HG03432 (cell line): ENCODE measurements at regions not wholly inside any gene's neighbourhood (a gene's known extent, or its start where the extent isn't known, plus 50 kb on each side); places are given as distances from the start of the nearest gene placed in this dataset.
"Not testable (repeated sequence)": the region's sequence is repeated elsewhere in the genome, so short reads cannot be mapped to it uniquely, and the experiment has no call there.

Source experiments
- ATAC-seq: cut with Tn5 transposase; IDR thresholded peaks from one replicate; pipeline ENCODE4 v1.9.1; 2021; ENCODE audit warnings: mild to moderate bottlenecking, moderate library complexity; ENCODE audit not compliant: unreplicated experiment

DNA sequence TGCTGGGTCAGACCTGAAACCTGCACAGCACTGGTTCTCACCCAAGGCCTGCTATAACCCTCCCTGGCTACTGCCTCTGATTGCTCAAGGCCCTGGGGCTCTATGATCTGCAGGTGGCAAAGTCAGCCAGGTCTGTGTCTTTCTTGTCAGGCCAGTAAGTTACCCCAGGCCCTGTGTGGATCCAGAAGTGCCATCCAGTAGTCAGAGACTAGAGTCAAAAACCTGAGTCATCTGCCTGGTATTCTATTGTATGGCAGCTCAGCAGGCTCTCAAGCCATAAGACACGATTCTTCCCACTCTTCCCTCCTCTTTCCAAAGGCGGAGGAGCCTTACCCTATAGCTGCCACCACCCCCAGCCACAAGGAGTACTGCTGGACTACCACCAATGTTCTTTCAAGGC is 593.0 kb downstream of the FRK start:
- ATAC-seq = no peak

DNA sequence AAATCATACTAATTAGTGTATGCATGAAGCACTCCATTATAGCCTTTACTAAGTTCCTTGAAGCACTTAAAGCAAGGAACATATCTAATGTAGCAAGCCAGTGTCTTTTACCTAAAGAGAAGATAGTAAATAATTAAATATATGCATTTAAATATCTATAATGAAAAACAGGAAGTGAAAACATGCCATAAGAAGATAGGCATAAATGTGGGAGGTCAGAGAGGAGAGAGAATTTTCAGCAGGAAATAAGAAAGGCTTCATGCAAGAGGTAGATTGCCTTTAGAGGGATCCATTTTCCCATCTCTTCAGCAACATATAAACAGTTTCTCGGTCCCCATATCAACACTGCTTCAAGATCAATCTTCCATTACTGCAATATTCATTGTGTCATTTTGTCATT is 599.8 kb downstream of the FRK start:
- ATAC-seq = no peak

DNA sequence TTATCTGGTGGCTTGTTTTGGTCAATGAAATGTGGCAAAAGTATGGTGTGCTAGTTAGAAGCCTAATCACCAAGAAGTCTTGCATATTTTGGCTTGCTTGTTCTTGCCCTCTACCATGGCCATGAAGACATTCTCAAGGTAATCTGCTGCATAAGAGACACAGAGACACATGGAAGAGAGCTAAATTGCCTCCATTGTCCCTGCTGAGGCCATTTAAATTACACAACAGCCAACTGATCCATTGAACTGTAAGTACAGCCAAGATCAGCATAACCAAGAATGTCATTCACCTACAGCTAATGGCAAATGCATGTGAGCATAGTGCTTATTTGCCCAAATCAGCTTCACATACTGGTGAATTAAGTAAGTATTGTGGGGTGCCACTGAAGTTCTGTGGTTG is 603.8 kb downstream of the FRK start:
- no peak for ATAC-seq

DNA sequence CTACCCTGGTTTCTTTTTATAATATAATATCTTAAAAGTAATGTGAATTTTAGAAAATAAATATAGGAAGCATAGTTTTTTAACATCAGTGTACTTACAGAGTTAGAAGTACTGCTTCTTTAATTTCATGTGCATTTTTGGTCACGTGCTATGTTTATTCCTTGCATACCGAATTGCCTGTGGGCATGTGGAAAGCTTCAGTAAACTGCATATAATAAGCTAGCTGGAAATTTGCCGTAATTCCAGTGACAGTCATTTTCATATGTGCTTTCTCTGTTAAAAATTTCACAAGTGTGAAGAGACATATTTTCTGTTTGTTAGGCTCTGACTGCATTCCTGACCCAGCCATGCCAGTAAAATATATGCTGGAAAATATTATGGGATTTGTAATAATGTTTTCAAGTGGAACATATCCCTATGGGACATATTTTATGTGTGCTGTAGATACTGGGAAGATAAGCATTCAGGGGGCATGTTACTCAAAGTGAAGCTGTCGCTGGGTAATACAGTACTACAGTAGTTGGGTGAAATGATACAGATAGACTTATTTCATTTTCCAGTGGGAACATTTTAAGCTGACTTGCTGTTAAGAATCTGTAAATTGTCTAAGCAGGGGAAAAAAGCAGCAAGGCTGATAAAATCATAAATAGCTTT is 616.7 kb downstream of the FRK start:
- ATAC-seq = no peak

DNA sequence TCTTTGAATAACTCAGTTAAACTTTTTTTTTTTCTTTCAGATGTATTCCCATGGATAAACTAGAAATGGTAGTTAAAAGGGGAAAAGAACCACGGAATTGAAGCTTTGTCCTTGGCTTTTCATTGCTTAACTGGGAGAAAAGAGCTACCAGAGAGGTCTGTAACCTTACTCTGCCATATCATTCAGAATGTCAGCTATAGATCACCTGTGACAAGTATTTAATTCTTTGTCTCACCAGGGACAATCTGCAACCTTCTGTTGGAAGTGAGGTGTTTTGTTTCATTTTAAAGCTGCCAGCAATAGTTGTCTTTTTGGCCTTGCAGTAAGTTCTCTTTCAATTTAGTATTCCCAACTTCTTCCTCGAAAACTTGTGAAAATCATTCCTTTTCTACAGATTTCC is 618.4 kb downstream of the FRK start:
- ATAC-seq = no peak

DNA sequence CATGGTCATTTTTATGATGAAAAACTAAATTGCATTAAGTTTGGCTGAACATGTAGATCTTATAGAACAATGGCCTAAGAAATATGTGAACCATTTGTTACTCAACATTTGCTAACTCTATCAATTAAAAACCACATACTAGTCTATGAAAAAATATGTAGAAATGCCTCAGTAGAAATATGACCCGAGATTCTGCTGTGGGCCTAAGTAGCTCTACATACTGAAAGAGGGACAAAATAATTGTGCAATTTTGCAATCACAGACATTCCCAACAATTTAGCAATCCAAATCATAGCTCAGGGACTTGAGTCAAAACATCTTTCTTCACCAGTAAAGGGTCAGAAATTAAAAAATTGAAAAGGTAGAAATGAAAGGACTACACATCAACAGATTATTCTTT is 619.0 kb downstream of the FRK start:
- no peak for ATAC-seq

DNA sequence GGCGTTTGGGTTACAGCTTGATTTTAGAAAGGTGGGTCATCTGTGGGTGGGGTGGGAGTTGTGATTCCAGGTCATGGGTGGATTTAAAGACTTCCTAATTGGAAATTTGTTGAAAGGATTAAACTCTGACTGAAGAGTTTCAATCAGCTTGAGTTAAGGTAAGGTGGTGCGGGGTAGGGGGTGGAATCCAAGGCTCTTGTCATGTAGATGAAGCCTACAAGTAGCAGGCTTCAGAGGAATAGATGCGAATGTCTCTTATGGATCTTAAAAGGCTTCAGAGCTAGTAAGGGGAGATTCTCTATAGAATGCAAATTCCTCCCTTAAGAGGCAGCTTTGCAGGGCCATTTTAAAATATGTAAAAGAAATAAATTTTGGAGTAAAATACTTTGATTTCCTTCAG is 645.3 kb downstream of the FRK start:
- ATAC-seq = no peak

DNA sequence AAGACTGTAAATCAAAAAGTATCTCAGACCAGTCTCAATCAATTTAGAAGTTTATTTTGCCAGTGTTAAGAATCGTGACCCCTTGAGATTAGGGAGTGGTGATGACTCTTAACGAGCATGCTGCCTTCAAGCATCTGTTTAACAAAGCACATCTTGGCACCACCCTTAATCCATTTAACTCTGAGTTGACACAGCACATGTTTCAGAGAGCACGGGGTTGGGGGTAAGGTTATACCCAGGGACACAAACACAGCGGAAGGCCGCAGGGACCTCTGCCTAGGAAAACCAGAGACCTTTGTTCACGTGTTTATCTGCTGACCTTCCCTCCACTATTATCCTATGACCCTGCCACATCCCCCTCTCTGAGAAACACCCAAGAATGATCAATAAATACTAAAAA is 645.8 kb downstream of the FRK start:
- not testable (repeated sequence) for ATAC-seq

DNA sequence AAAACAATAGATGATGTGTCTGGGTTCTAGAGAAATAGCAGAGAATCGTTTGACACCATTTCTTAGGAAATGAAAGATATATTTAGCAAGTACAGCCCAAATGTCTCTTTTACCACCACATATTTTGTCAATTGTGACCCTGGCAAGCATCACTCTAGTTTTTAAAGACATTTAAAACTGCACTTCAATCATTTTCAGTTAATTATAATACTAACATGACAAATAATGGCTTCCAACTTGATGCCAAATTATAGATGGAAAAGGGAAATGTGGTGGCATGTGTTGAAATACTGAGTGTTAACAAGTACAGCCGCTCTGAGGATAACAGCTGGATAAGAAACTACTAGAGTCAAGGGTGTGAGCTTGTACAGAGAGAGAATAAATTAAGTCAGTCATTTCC is 648.9 kb downstream of the FRK start:
- no peak for ATAC-seq

DNA sequence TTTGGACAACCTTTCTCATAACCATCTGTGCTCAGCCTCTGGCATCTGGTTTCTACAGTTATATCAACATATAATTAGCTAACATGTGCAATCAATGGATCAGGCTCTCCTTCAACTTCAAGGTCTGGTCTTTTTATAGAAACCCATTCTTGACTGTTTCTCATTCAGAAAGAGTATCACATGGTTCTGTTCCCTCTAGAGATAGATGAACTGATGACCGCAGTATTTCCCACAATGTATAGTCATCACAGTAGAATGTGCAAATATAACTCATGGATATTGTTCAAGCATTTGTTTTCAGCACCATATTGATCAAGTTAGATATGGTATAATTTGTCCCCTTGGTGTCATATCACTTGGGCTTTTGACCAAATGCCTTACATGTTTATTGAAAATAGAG is 656.2 kb downstream of the FRK start:
- no peak for ATAC-seq

DNA sequence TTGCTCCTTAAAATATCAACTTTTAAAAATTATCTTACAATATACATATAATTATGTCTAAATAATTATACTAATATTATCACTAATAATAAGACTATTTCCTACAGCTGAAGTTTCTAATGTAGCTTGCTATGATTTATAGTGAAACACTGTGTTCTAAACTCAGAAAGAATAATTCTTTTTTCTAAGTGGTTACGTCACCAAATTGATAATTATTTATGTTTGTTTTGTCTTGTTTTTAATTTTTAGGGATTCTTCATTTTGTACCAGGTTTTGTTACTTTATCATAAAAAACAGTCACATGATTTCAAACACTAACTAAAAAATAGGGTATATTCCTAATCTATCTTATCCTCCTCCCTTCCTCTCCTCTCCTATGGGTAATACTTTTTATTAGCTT is 662.1 kb downstream of the FRK start:
- no peak for ATAC-seq

DNA sequence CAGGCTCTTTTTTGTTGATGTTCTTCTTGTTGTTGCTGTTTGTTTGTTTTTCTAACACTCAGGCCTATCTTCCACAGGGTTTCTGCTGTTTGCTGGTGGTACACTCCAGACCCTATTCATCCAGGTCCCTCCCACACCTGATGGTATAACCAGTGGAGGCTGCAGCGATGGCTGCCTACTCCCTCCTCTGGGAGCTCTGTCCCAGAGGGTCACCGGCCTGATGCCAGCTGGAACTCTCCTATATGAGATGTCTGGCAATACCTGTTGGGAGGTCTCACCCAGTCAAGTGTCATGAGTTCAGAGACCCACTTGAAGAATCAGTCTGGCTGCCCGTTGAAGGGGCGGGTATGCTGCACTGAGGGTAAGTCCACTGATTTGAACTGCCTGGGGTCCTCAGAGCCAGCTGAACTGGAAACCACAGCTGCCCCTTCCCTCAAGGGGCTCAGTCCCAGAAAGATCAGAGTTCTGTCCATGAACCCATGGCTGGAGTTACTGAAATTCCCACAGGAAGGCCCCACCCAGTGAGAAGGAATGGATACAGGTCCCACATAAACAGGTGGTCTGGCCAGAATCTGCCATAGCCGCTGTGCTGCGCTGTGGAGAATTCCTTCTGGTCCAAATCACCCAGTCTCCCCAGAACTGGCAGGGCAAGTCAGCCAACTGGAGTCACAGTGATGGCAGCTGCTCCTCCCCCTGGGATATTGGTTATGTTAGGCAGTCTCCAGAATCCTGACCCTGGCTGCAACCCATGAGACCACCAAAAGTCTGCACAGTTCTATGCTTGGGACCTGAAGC is 664.4 kb downstream of the FRK start:
- ATAC-seq = no peak

DNA sequence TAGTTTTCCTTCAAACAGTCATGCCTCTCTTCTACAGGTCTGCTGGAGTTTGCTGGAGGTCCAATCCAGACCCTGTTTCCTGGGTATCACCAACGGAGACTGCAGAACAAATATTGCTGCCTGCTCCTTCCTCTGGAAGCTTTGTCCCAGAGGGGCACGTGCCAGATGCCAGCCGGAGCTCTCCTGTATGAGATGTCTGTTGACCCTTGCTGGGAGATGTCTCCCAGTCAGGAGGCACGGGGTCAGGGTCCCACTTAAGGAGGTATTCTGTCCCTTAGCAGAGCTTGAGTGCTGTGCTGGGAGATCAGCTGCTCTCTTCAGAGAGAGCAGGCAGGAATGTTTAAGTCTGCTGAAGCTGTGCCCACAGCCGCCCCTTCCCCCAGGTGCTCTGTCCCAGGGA is 666.9 kb downstream of the FRK start:
- ATAC-seq = no peak

DNA sequence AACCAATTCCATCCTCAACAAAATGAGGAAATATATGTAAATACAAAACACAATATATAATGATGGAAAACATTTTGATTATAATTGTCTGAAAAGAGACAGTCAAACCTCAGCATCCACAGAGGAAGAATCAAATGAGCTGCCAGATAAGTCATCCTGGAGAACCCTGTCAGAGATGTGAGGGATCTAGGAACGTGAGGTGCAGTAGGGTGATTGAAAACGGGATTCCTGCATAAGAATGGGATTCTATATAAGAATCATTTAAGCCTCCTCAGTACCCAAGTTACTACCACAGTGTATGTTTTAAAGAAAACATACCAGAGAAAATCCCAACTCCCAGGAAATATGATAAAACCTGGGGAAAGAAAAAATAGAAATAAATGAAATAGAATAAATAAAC is 690.5 kb downstream of the FRK start:
- no peak for ATAC-seq

DNA sequence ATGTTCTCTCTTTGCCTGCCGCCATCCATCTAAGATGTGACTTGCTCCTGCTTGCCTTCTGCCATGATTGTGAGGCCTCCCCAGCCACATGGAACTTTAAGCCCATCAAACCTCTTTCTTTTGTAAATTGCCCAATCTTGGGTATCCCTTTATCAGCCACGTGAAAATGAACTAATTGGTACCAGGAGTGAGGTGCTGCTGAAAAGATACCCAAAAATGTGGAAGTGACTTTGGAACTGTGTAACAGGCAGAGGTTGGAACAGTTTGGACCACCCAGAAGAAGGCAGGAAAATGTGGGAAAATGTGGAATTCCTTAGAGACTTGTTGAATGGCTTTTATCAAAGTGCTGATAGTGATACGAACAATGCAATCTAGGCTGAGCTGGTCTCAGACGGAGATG is 694.9 kb downstream of the FRK start:
- ATAC-seq = no peak

DNA sequence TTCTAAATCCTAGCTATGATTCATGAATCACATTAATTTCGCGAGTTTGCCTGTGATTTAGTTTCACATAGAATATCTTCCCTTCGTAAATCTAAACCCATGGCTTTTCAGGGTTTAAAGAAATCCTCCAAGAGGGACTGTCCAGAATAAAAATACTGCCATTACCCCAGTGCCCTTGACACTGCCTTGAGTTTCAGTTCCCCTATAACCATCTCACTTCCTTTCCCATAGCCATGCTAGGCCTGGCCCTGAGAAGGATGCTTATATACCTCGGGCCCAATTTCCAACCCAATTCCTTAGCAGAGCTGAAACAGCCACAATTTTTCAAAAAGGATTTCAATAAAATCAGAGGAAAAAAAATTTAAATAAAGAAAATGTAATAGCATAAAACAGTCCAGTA is 697.3 kb downstream of the FRK start:
- peak; percentile 90 for ATAC-seq

DNA sequence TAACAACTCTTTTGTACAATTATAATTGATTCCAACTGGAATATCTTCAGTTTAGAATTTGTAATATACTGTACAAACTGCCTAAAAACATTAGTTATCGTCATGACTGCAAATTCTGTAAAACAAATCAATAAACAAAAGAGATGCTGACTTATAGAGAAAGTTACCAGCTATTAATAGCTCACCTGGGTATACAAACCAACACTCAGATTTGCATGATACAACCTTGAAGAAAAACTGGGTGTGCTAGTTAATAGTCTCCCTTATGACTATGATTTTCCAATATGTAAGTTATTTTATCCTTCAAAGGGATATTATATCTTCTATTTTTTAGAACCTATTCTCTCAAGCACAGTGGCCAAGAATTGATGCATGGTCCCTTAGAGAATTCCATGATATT is 698.5 kb downstream of the FRK start:
- ATAC-seq = peak; percentile 37

DNA sequence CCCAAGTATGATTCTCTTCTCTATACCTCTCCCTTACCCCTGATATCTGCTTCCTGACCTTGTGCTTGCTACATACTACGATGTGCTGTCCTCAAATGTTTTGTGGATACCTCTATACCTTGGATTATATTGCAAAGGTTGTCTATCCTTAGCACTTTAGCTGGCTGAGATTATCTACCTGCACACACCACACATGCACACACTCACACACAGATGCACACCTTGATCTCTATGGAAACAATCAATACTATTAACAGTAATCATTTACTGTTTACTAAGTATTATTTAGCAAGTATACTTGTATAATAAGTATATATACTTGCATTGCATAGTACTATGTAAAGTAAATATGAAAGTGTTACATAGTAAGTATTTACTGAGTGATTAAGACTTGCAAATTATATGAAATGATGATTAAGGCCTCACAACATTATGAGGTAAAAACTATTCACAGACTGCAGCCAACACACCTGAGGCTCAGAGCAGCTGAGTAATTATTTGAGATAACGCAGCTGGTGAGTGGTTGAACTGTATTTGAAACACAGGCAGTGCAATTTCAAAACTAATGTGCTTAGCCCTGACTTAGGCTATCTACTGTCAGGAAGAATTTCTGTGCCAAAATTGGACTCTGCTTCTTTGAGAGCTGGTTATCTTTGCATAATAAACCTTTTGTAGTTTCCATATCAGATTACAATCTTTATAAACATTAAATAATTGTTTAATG is 699.9 kb downstream of the FRK start:
- ATAC-seq = no peak

DNA sequence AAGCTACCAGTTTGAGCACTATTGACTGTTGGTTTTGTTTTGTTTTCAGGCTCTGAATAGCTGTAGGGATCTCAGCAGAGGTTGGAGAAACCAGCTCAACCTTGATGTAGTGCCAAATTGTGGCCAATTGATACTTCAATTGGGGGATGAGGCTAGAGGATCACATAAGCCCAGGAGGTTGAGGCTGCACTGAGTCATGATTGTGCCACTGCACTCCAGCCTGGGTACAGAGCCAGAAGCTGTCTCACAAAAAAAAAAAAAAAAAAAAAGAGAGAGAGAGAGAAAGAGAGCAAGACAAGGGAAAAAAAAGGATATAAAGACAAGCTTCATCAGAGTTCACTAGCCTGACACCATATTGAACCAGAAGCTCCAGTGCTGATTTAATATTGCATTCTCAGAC is 702.1 kb downstream of the FRK start:
- ATAC-seq = no peak

DNA sequence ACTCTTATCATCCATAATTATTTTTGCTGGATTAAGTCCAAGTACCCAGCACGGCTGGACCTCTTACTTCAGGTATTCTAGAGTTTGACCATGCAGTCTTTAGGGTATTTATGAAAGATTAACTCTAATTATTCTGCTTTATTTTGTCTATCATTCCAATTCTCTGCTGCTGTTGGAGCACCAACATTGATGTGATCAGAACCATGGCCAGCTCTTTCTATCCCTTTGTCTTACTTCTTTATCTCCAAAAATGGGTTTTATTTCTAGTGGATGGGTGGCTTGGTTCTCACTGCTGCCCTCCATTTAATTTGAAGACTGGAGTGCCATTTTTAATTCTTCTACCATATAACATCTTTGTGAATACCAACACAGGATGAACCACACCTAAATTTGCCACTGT is 704.3 kb downstream of the FRK start:
- no peak for ATAC-seq

DNA sequence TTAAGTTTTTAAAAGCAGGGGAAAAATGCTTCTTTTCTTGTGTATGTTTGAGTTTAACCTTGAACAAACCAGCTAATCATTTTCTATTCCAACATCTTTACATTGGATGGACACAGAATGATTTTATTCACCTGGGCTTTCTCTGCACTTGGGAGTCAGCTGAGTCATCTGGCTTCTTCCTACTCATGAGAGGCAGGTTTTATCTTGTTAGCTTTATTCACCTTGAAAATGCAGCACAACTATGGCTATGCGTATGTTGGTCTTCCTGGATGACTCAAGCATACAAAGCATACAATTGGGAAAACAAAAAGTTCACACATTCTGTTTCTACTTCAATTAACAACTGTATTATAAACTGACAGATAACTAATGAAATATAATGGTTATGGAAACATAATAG is 737.7 kb downstream of the FRK start:
- ATAC-seq = no peak

DNA sequence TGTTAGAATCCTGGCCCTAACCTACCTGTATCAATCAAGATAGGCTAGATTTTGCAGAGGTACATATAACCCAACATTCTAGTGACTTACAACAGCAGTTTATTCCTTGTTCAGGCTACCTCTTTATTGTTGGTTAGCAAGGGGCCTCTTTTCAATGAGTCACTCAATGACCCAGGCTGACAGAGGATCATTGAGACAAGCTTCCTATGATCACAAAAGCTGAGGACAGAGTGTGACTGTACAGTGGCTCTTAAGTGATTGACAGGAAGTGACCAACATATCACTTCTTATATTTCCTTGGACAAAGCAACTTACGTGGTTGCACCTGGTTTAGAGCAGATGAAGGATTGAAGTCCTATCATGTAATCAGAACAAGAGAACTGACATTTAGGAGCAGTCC is 740.9 kb downstream of the FRK start:
- no peak for ATAC-seq
